A549 (cell line): ENCODE measurements at regions not wholly inside any gene's neighbourhood (a gene's known extent, or its start where the extent isn't known, plus 50 kb on each side); places are given as distances from the start of the nearest gene placed in this dataset.

Source experiments
- ATAC-seq, 2 experiments: fragments of 200-7000 bp in 1 of 2; fragments of >200 bp in 1 of 2; cut with Nextera tagmentation in 1 of 2; cut with Tn5 transposase in 1 of 2; 3 replicates each; pipeline versions ENCODE4 v1.8.0 to v1.9.1; 2018 to 2020; ENCODE audit warnings: mild to moderate bottlenecking in 1 of 2, moderate library complexity in 1 of 2
- CTCF ChIA-PET: fragments of 300-600 bp; sonication (Branson Sonifier 250); formaldehyde crosslinking; extraction: SDS; loops from one replicate; lab custom pipeline; 2021; ENCODE audit warnings: antibody characterized with exemption, inconsistent platforms; lab: Yijun Ruan, JAX
- POLR2A ChIA-PET: fragments of 350-600 bp; formaldehyde crosslinking; extraction: SDS; loops from one replicate; lab custom pipeline; 2021; ENCODE audit warnings: antibody characterized with exemption, inconsistent platforms; lab: Yijun Ruan, JAX
- DNase-seq, 2 experiments: peaks; one replicate each; pipeline versions ENCODE4 v3.0.0 to v3.0.0-alpha.2; 2011 to 2016; ENCODE audit warnings: low read depth in 1 of 2, low spot score in 1 of 2
- FAIRE-seq: peaks from 2 replicates; lab custom pipeline; 2011; peaks lifted over from hg19 to GRCh38; lab: Jason Lieb, UNC
- H3K27ac ChIP-seq, 2 experiments: fragments of >200 bp; sonication (Bioruptor Twin); formaldehyde crosslinking; 3 replicates each; pipeline ENCODE4 v1.5.1; 2016 to 2017
- H3K4me1 ChIP-seq: fragments of >200 bp; sonication (Bioruptor Twin); formaldehyde crosslinking; 3 replicates; pipeline ENCODE4 v1.6.1; 2016
- H3K4me2 ChIP-seq: fragments of >200 bp; sonication (Bioruptor Twin); formaldehyde crosslinking; 3 replicates; pipeline ENCODE4 v1.6.1; 2016
- H3K4me3 ChIP-seq: fragments of >200 bp; sonication (Bioruptor Twin); formaldehyde crosslinking; 3 replicates; pipeline ENCODE4 v1.5.1; 2016
- H3K9me3 ChIP-seq: fragments of >200 bp; sonication (Bioruptor Twin); formaldehyde crosslinking; 3 replicates; pipeline ENCODE4 v1.6.1; 2016
- CEBPB ChIP-seq, 2 experiments: fragments of >200 bp in 1 of 2; sonication (Bioruptor Twin) in 1 of 2; formaldehyde crosslinking in 1 of 2; IDR thresholded peaks; 2 replicates each; pipeline ENCODE4 v1.6.1; 2012 to 2016
- EHF ChIP-seq: fragments of 250-450 bp; sonication (Bioruptor Pico); IDR thresholded peaks from 2 replicates; pipeline ENCODE4 v1.5.0; 2020; ENCODE audit warnings: mild to moderate bottlenecking
- EP300 ChIP-seq, 2 experiments: fragments of >200 bp; sonication (Bioruptor Twin); formaldehyde crosslinking; IDR thresholded peaks; 2 replicates in 1 of 2; 3 replicates in 1 of 2; pipeline ENCODE4 v1.6.1; 2016 to 2017
- FOSB ChIP-seq: fragments of 250-450 bp; sonication (Bioruptor Pico); IDR thresholded peaks from 2 replicates; pipeline ENCODE4 v1.5.0; 2020; ENCODE audit warnings: mild to moderate bottlenecking, moderate library complexity
- FOSL2 ChIP-seq, 2 experiments: fragments of 450-650 bp in 1 of 2; fragments of >200 bp in 1 of 2; sonication (Bioruptor Twin) in 1 of 2; formaldehyde crosslinking; IDR thresholded peaks; 2 replicates each; pipeline versions ENCODE4 v1.5.0 to v1.6.1; 2016 to 2020; ENCODE audit warnings: mild to moderate bottlenecking in 1 of 2, moderate library complexity in 1 of 2
- HDAC2 ChIP-seq: fragments of 200-600 bp; sonication (generic); IDR thresholded peaks from 2 replicates; pipeline ENCODE4 v1.6.1; 2016
- HOXA7 ChIP-seq: fragments of 250-450 bp; sonication (Bioruptor Pico); IDR thresholded peaks from 2 replicates; pipeline ENCODE4 v1.5.0; 2020; ENCODE audit warnings: mild to moderate bottlenecking, moderate library complexity
- HOXB13 ChIP-seq: fragments of 250-450 bp; sonication (Bioruptor Pico); IDR thresholded peaks from 2 replicates; pipeline ENCODE4 v1.5.0; 2020; ENCODE audit warnings: low read depth, mild to moderate bottlenecking, moderate library complexity
- KDM1A ChIP-seq: fragments of 200-600 bp; sonication (generic); IDR thresholded peaks from 2 replicates; pipeline ENCODE4 v1.6.1; 2016; ENCODE audit warnings: low read depth, mild to moderate bottlenecking
- KDM5A ChIP-seq: fragments of 200-600 bp; sonication (generic); IDR thresholded peaks from 2 replicates; pipeline ENCODE4 v1.6.1; 2016; ENCODE audit warnings: antibody characterized with exemption, mild to moderate bottlenecking
- MAZ ChIP-seq: fragments of 150-350 bp; IDR thresholded peaks from 2 replicates; pipeline ENCODE4 v1.6.1; 2014; ENCODE audit warnings: antibody characterized with exemption, low read depth, low read length, borderline replicate concordance
- MYC ChIP-seq: IDR thresholded peaks from 2 replicates; pipeline ENCODE4 v1.6.1; 2012; ENCODE audit warnings: mild to moderate bottlenecking, inconsistent platforms, low read length, improper control_type of control experiment, borderline replicate concordance
- NPAS2 ChIP-seq: fragments of 250-450 bp; sonication (Bioruptor Pico); IDR thresholded peaks from 2 replicates; pipeline ENCODE4 v1.8.0; 2022; ENCODE audit warnings: mild to moderate bottlenecking, moderate library complexity, borderline replicate concordance
- NR3C1 ChIP-seq: fragments of >200 bp; sonication (Bioruptor Twin); formaldehyde crosslinking; IDR thresholded peaks from 3 replicates; pipeline ENCODE4 v1.6.1; 2017
- POLR2A ChIP-seq: IDR thresholded peaks from 2 replicates; pipeline ENCODE4 v1.6.1; 2012; ENCODE audit warnings: mild to moderate bottlenecking, low read length
- RAD21 ChIP-seq, 2 experiments: fragments of >200 bp in 1 of 2; sonication (Bioruptor Twin) in 1 of 2; formaldehyde crosslinking in 1 of 2; IDR thresholded peaks in 1 of 2; conservative IDR thresholded peaks in 1 of 2; 2 replicates in 1 of 2; 3 replicates in 1 of 2; pipeline ENCODE4 v1.6.1; 2012 to 2018; ENCODE audit warnings: inconsistent platforms in 1 of 2
- RARB ChIP-seq: fragments of 250-450 bp; sonication (Bioruptor Pico); IDR thresholded peaks from 2 replicates; pipeline ENCODE4 v1.8.0; 2021; ENCODE audit warnings: mild to moderate bottlenecking, moderate library complexity
- RNF2 ChIP-seq: fragments of 200-600 bp; sonication (generic); IDR thresholded peaks from 2 replicates; pipeline ENCODE4 v1.6.1; 2016; ENCODE audit warnings: low read depth, mild to moderate bottlenecking, antibody characterized with exemption, moderate library complexity, borderline replicate concordance
- SMC3 ChIP-seq: fragments of >200 bp; sonication (Bioruptor Twin); formaldehyde crosslinking; IDR thresholded peaks from 3 replicates; pipeline ENCODE4 v1.6.1; 2018; ENCODE audit warnings: inconsistent platforms
- WGBS: methylation state at CpG from one replicate; pipeline ENCODE4 v1.1.6; 2017; ENCODE audit errors: missing lambda C conversion rate; 5-methylcytosine and 5-hydroxymethylcytosine counted together
- TF ChIP-seq, protein P1 (sequence below): IDR thresholded peaks from 2 replicates; pipeline ENCODE4 v1.6.1; 2012; ENCODE audit warnings: low read depth, borderline replicate concordance
- TF ChIP-seq, protein P2 (sequence below): fragments of 150-350 bp; IDR thresholded peaks from 2 replicates; pipeline ENCODE4 v1.6.1; 2014; ENCODE audit warnings: low read depth, mild to moderate bottlenecking, low read length
- TF ChIP-seq, protein P3 (sequence below): fragments of >200 bp; sonication (Bioruptor Twin); formaldehyde crosslinking; IDR thresholded peaks from 3 replicates; pipeline ENCODE4 v1.5.1; 2016
- TF ChIP-seq, protein P4 (sequence below): IDR thresholded peaks from 2 replicates; pipeline ENCODE4 v1.6.1; 2012
- TF ChIP-seq, protein P5 (sequence below): fragments of 250-450 bp; sonication (Bioruptor Pico); IDR thresholded peaks from 2 replicates; pipeline ENCODE4 v1.5.0; 2021; ENCODE audit warnings: mild to moderate bottlenecking, moderate library complexity, borderline replicate concordance
- TF ChIP-seq, protein P6 (sequence below): fragments of 250-450 bp; sonication (Bioruptor Pico); IDR thresholded peaks from 2 replicates; pipeline ENCODE4 v1.5.0; 2020; ENCODE audit warnings: low read depth, mild to moderate bottlenecking, moderate library complexity
- TF ChIP-seq, protein P7 (sequence below): fragments of >200 bp; sonication (Bioruptor Twin); formaldehyde crosslinking; IDR thresholded peaks from 2 replicates; pipeline ENCODE4 v1.6.1; 2016

DNA sequence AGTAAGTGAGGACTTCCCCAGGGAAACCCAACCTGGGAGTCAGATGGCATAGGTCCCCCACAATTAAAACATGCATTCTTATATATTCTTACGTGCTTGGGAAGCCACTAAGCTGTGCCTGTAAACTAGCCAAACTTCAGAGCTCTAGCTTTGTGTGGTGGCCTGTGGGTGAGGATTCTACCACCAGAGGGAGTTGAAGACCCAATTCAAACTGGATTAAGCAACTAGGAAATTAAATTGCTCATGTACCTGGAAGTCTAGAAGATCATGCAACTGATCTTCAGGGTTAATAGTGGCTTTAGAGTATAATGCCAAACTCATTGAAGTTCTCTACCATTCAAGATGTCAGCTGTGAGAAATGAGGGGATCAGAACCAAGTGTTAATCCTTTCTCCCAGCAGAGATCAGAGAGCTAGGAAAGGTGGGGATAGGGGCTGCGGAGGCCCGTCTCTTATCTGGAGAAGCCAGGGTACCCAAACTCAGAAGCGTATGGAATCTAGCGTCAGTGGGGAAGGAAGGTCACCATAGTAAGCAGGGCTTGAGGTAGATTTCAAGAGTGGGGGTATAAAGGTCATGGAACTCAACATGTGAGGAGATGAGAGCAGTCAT is 53.2 kb upstream of the CCDC85A start:
- no peak overlapping the region for H3K4me3 ChIP-seq
- ChIA-PET CTCF (interaction anchor here (0.6 to 4.0 kb wide), 25 partner anchors 9 to 1422 kb away, joined by 3 to 48 read pairs (median 4); no protein-coding TSS in a partner anchor), POLR2A (interaction anchor here (0.5 kb wide), 1 partner anchor 1388 kb away, joined by 3 read pairs; no protein-coding TSS in a partner anchor)
- TF ChIP-seq CEBPB (IDR thresholded peaks at IDR 0.05) (peak in 1 of 2 experiments; percentile 74; a peak in 3 of 4 replicates), KDM5A (no peak), FOSB (no peak), MAZ (no peak), POLR2A (no peak), KDM1A (no peak), RARB (CRISPR knock-in tag) (no peak), EP300 (IDR thresholded peaks at IDR 0.05) (no peak), FOSL2 (IDR thresholded peaks at IDR 0.05) (no peak), FOSL2 (CRISPR knock-in tag; IDR thresholded peaks at IDR 0.05) (no peak), NPAS2 (no peak), SMC3 (peak; percentile 58), NR3C1 (no peak), RAD21 (conservative IDR thresholded peaks at IDR 0.05 in 1 of 2, IDR thresholded peaks at IDR 0.05 in 1 of 2) (peak; percentile 49 to 57; a peak in 4 of 5 replicates)
- TF ChIP-seq, protein P1, sequence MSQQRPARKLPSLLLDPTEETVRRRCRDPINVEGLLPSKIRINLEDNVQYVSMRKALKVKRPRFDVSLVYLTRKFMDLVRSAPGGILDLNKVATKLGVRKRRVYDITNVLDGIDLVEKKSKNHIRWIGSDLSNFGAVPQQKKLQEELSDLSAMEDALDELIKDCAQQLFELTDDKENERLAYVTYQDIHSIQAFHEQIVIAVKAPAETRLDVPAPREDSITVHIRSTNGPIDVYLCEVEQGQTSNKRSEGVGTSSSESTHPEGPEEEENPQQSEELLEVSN = no peak
- TF ChIP-seq, protein P2, sequence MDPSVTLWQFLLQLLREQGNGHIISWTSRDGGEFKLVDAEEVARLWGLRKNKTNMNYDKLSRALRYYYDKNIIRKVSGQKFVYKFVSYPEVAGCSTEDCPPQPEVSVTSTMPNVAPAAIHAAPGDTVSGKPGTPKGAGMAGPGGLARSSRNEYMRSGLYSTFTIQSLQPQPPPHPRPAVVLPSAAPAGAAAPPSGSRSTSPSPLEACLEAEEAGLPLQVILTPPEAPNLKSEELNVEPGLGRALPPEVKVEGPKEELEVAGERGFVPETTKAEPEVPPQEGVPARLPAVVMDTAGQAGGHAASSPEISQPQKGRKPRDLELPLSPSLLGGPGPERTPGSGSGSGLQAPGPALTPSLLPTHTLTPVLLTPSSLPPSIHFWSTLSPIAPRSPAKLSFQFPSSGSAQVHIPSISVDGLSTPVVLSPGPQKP = no peak
- TF ChIP-seq, protein P3, sequence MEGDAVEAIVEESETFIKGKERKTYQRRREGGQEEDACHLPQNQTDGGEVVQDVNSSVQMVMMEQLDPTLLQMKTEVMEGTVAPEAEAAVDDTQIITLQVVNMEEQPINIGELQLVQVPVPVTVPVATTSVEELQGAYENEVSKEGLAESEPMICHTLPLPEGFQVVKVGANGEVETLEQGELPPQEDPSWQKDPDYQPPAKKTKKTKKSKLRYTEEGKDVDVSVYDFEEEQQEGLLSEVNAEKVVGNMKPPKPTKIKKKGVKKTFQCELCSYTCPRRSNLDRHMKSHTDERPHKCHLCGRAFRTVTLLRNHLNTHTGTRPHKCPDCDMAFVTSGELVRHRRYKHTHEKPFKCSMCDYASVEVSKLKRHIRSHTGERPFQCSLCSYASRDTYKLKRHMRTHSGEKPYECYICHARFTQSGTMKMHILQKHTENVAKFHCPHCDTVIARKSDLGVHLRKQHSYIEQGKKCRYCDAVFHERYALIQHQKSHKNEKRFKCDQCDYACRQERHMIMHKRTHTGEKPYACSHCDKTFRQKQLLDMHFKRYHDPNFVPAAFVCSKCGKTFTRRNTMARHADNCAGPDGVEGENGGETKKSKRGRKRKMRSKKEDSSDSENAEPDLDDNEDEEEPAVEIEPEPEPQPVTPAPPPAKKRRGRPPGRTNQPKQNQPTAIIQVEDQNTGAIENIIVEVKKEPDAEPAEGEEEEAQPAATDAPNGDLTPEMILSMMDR = peak; percentile 73
- TF ChIP-seq, protein P4, sequence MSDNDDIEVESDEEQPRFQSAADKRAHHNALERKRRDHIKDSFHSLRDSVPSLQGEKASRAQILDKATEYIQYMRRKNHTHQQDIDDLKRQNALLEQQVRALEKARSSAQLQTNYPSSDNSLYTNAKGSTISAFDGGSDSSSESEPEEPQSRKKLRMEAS = no peak
- 57% methylated on average over 5 of the region's 5 CpGs for WGBS
- no peaks in the 10 kb centered on the region for H3K9me3 ChIP-seq
- DNase-seq (peak; percentile 18 to 48), FAIRE-seq (peak; percentile 43), ATAC-seq (peak; percentile 80 to 90)
- H3K27ac ChIP-seq = no peak overlapping the region
- no peaks in the 10 kb centered on the region for H3K4me1 ChIP-seq
- H3K4me2 ChIP-seq = no peak overlapping the region

DNA sequence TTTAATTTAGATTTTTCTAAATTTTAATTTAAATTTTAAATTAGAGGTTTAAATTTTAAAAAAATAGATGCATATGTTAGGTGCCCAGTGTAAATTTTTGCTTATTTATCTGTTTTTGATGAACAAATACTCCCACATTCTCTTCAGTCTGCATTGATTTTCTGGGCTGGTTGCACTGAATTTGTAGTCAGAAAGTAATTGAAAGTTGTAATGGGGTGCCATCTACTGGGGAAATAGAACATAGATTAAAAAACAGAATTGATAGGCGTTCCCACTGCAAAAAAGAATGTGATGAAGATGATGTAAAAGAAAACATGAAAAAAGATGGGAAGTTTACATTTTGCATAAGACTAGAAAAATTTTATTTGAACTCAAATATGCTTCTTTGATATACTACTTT is 51.7 kb upstream of the CCDC85A start:
- ATAC-seq (peak; percentile 47 to 67; a peak in 3 of 6 replicates), FAIRE-seq (peak; percentile 98), DNase-seq (peak; percentile 49 to 54)
- WGBS = 0% methylated on average over 1 of the region's 1 CpG
- Histone ChIP-seq H3K4me3 (no peak overlapping the region), H3K4me1 (no peaks in the 10 kb centered on the region), H3K27ac (no peak overlapping the region), H3K9me3 (no peaks in the 10 kb centered on the region), H3K4me2 (no peak overlapping the region)
- ChIA-PET POLR2A (no interaction called here), CTCF (interaction anchor here (1.2 kb wide), 1 partner anchor 365 kb away, joined by 3 read pairs; no protein-coding TSS in a partner anchor)
- TF ChIP-seq HOXB13 (CRISPR knock-in tag) (no peak), POLR2A (no peak), RNF2 (no peak), HDAC2 (no peak), EHF (no peak), HOXA7 (CRISPR knock-in tag) (no peak), MYC (no peak), FOSL2 (IDR thresholded peaks at IDR 0.05) (no peak), FOSL2 (CRISPR knock-in tag; IDR thresholded peaks at IDR 0.05) (no peak), SMC3 (peak; percentile 80)
- TF ChIP-seq, protein P5, sequence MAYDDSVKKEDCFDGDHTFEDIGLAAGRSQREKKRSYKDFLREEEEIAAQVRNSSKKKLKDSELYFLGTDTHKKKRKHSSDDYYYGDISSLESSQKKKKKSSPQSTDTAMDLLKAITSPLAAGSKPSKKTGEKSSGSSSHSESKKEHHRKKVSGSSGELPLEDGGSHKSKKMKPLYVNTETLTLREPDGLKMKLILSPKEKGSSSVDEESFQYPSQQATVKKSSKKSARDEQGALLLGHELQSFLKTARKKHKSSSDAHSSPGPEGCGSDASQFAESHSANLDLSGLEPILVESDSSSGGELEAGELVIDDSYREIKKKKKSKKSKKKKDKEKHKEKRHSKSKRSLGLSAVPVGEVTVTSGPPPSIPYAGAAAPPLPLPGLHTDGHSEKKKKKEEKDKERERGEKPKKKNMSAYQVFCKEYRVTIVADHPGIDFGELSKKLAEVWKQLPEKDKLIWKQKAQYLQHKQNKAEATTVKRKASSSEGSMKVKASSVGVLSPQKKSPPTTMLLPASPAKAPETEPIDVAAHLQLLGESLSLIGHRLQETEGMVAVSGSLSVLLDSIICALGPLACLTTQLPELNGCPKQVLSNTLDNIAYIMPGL (CRISPR knock-in tag) = no peak
- TF ChIP-seq, protein P6, sequence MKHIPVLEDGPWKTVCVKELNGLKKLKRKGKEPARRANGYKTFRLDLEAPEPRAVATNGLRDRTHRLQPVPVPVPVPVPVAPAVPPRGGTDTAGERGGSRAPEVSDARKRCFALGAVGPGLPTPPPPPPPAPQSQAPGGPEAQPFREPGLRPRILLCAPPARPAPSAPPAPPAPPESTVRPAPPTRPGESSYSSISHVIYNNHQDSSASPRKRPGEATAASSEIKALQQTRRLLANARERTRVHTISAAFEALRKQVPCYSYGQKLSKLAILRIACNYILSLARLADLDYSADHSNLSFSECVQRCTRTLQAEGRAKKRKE = no peak
- TF ChIP-seq, protein P7, sequence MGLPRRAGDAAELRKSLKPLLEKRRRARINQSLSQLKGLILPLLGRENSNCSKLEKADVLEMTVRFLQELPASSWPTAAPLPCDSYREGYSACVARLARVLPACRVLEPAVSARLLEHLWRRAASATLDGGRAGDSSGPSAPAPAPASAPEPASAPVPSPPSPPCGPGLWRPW = no peak
- TF ChIP-seq, protein P3 = peak; percentile 84
